ENCODE measurements at regions not wholly inside any gene's neighbourhood (a gene's known extent, or its start where the extent isn't known, plus 50 kb on each side); places are given as distances from the start of the nearest gene placed in this dataset.

- TF ChIP-seq CTCF (IDR thresholded peaks at IDR 0.05; ENCODE audit: low read length) (no peak), EZH2 (IDR thresholded peaks at IDR 0.05; ENCODE audit: borderline replicate concordance, low read length) (no peak)
Observed at GRCh38 chr4:96523611-96524010, 683.7 kb downstream of the PDHA2 start.
